B cell (primary cell): ENCODE measurements at regions not wholly inside any gene's neighbourhood (a gene's known extent, or its start where the extent isn't known, plus 50 kb on each side); places are given as distances from the start of the nearest gene placed in this dataset.

Source experiments
- CTCF ChIP-seq: fragments of 200-600 bp; IDR thresholded peaks from one replicate; pipeline ENCODE4 v1.8.0; 2022; ENCODE audit warnings: antibody characterized with exemption, mild to moderate bottlenecking
- EZH2 ChIP-seq: IDR thresholded peaks from 2 replicates; pipeline ENCODE4 v1.6.1; 2012; ENCODE audit warnings: borderline replicate concordance, low read depth, mild to moderate bottlenecking, moderate library complexity, low read length; ENCODE audit not compliant: insufficient read depth, poor library complexity, severe bottlenecking

DNA sequence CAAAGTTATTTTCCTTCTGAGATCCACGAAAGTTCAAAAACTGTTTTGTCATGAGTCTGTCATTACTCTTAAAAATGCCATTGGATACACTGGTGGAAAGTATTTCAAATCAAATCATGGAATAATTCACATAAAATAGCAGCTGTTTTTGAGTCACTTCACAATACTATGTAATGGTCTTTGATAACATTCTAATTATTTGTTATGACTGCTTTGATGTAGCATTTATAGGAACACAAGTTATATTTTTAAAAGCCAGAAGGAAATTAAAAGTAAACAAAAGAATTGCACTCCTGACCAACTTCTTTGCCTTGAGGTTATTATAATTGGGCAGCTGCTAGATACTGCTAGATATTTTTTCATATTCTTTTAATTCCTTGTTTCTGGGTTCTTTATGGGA, 473.2 kb downstream of the CCER1 start:
- TF ChIP-seq CTCF: no peak
- no peak for TF ChIP-seq EZH2
